ENCODE measurements at regions not wholly inside any gene's neighbourhood (a gene's known extent, or its start where the extent isn't known, plus 50 kb on each side); places are given as distances from the start of the nearest gene placed in this dataset.

DNA sequence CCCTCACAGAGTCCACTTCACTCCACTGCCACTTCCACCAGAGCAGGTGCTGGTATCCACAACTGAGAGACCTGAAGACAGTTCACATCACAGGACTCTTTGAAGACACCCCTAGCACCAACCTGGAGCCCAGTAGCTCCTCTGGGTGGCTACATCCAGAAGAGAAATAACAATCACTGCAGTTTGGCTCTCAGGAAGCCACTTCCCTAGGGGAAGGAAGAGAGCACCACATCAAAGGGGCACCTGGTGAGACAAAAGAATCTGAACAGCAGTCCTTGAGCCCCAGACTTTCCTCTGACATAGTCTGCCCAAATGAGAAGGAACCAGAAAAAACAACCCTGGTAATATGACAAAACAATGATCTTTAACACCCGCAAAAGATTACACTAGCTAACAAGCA lies 113.2 kb downstream of the TENT5C start:
- TF ChIP-seq CTCF (IDR thresholded peaks at IDR 0.05; ENCODE audit: low read depth, low read length, poor library complexity, severe bottlenecking), result no peak
- TF ChIP-seq EZH2phosphoT487 (IDR thresholded peaks at IDR 0.05; ENCODE audit: borderline replicate concordance, low read length), result no peak
